GM23338 (cell line): ENCODE measurements at regions not wholly inside any gene's neighbourhood (a gene's known extent, or its start where the extent isn't known, plus 50 kb on each side); places are given as distances from the start of the nearest gene placed in this dataset.

Source experiments
- ATAC-seq: fragments of 200-7000 bp; cut with Tn5 transposase; 3 replicates; pipeline ENCODE4 v1.9.1; 2020
- DNase-seq: peaks from one replicate; pipeline ENCODE4 v3.0.0-alpha.2; 2015; ENCODE audit warnings: low spot score
- H2AFZ ChIP-seq: fragments of 200-600 bp; sonication (generic); 2 replicates; pipeline ENCODE4 v1.8.0; 2016; ENCODE audit warnings: antibody characterized with exemption, mild to moderate bottlenecking, moderate library complexity
- H3F3A ChIP-seq: fragments of 200-600 bp; sonication (generic); replicated peaks from 2 replicates; pipeline ENCODE4 v1.8.0; 2017; ENCODE audit warnings: antibody characterized with exemption, mixed run types, low read depth
- H3K27ac ChIP-seq: fragments of 200-600 bp; sonication (generic); 2 replicates; pipeline ENCODE4 v1.6.1; 2016; ENCODE audit warnings: low read depth
- H3K27me3 ChIP-seq: fragments of 200-600 bp; sonication (generic); 2 replicates; pipeline ENCODE4 v1.8.0; 2016; ENCODE audit warnings: mild to moderate bottlenecking, mixed run types, moderate library complexity; ENCODE audit not compliant: insufficient read depth
- H3K36me3 ChIP-seq: fragments of 200-600 bp; sonication (generic); 2 replicates; pipeline ENCODE4 v1.8.0; 2016; ENCODE audit warnings: mild to moderate bottlenecking; ENCODE audit not compliant: insufficient read depth
- H3K4me1 ChIP-seq: fragments of 200-600 bp; sonication (generic); 2 replicates; pipeline ENCODE4 v1.8.0; 2016; ENCODE audit warnings: mild to moderate bottlenecking, moderate library complexity; ENCODE audit not compliant: insufficient read depth
- H3K4me2 ChIP-seq: fragments of 200-600 bp; sonication (generic); 2 replicates; pipeline ENCODE4 v1.7.1; 2017; ENCODE audit warnings: mixed run types
- H3K4me3 ChIP-seq: fragments of 200-600 bp; sonication (generic); 2 replicates; pipeline ENCODE4 v1.6.1; 2016; ENCODE audit warnings: mixed run types
- H3K79me2 ChIP-seq: fragments of 200-600 bp; sonication (generic); replicated peaks from 2 replicates; pipeline ENCODE4 v1.8.0; 2017; ENCODE audit warnings: mild to moderate bottlenecking; ENCODE audit not compliant: insufficient read depth
- H3K9me2 ChIP-seq: fragments of 200-600 bp; sonication (generic); 2 replicates; pipeline ENCODE4 v1.8.0; 2017; ENCODE audit not compliant: insufficient read depth
- H4K20me1 ChIP-seq: fragments of 200-600 bp; sonication (generic); replicated peaks from 2 replicates; pipeline ENCODE4 v1.8.0; 2017; ENCODE audit warnings: mild to moderate bottlenecking; ENCODE audit not compliant: insufficient read depth
- H3K27ac Mint-ChIP-seq: 2 replicates; pipeline ENCODE4 v1.8.0; 2020; ENCODE audit warnings: inconsistent platforms, mild to moderate bottlenecking, moderate library complexity, mixed read lengths
- H3K27me3 Mint-ChIP-seq: 3 replicates; pipeline ENCODE4 v1.8.0; 2022; ENCODE audit warnings: low read depth, mild to moderate bottlenecking, moderate library complexity, mixed read lengths, inconsistent platforms; ENCODE audit not compliant: insufficient read depth, poor library complexity
- H3K36me3 Mint-ChIP-seq: 3 replicates; pipeline ENCODE4 v1.8.0; 2021; ENCODE audit warnings: low read depth, mild to moderate bottlenecking, inconsistent platforms, moderate library complexity, mixed read lengths
- H3K4me1 Mint-ChIP-seq: 3 replicates; pipeline ENCODE4 v1.8.0; 2020; ENCODE audit warnings: mild to moderate bottlenecking, inconsistent platforms, mixed read lengths
- H3K4me3 Mint-ChIP-seq: 3 replicates; pipeline ENCODE4 v1.8.0; 2021; ENCODE audit warnings: moderate library complexity, mild to moderate bottlenecking, inconsistent platforms, mixed read lengths
- H3K9me3 Mint-ChIP-seq: 3 replicates; pipeline ENCODE4 v1.8.0; 2020; ENCODE audit warnings: moderate library complexity, mild to moderate bottlenecking, inconsistent platforms, mixed read lengths
- CREB1 ChIP-seq: fragments of 250-450 bp; sonication (Bioruptor Pico); IDR thresholded peaks from 2 replicates; pipeline ENCODE4 v1.5.0; 2020; ENCODE audit warnings: low read depth, mild to moderate bottlenecking, moderate library complexity
- ETS1 ChIP-seq: IDR thresholded peaks from 2 replicates; pipeline ENCODE4 v1.6.1; 2016; ENCODE audit warnings: antibody characterized with exemption
- EZH2 ChIP-seq: fragments of 200-600 bp; sonication (generic); IDR thresholded peaks from one replicate; pipeline ENCODE4 v1.8.0; 2017; ENCODE audit warnings: antibody characterized with exemption, mild to moderate bottlenecking, low read depth; ENCODE audit not compliant: unreplicated experiment
- NANOG ChIP-seq: IDR thresholded peaks from 2 replicates; pipeline ENCODE4 v1.6.1; 2016; ENCODE audit warnings: antibody characterized with exemption, borderline replicate concordance
- POLR2AphosphoS5 ChIP-seq: IDR thresholded peaks from 2 replicates; pipeline ENCODE4 v1.6.1; 2016; ENCODE audit warnings: antibody characterized with exemption, low read depth
- REST ChIP-seq: IDR thresholded peaks from one replicate; pipeline ENCODE4 v1.6.1; 2018; ENCODE audit warnings: antibody characterized with exemption; ENCODE audit not compliant: unreplicated experiment
- STAT1 ChIP-seq: IDR thresholded peaks from one replicate; pipeline ENCODE4 v1.6.1; 2016; ENCODE audit warnings: antibody characterized with exemption; ENCODE audit not compliant: unreplicated experiment
- ZNF114 ChIP-seq: fragments of 250-450 bp; sonication (Bioruptor Pico); IDR thresholded peaks from 2 replicates; pipeline ENCODE4 v1.5.0; 2020; ENCODE audit warnings: mild to moderate bottlenecking, moderate library complexity
- ZNF331 ChIP-seq: fragments of 250-450 bp; sonication (Bioruptor Pico); IDR thresholded peaks from 2 replicates; pipeline ENCODE4 v1.5.0; 2020; ENCODE audit warnings: low read depth, mild to moderate bottlenecking, moderate library complexity
- TF ChIP-seq, protein P1 (sequence below), 2 experiments: fragments of 200-600 bp in 1 of 2; sonication (generic) in 1 of 2; conservative IDR thresholded peaks; 2 replicates each; pipeline versions ENCODE4 v1.5.1 to v1.6.1; 2016 to 2017; ENCODE audit warnings: antibody characterized with exemption in 2 of 2, low read depth in 2 of 2, mild to moderate bottlenecking in 2 of 2, moderate library complexity in 1 of 2

GRCh38 chr6:94227741-94228140 is 808.4 kb upstream of the EPHA7 start (continued):
- no peak for TF ChIP-seq REST
- TF ChIP-seq, protein P1, sequence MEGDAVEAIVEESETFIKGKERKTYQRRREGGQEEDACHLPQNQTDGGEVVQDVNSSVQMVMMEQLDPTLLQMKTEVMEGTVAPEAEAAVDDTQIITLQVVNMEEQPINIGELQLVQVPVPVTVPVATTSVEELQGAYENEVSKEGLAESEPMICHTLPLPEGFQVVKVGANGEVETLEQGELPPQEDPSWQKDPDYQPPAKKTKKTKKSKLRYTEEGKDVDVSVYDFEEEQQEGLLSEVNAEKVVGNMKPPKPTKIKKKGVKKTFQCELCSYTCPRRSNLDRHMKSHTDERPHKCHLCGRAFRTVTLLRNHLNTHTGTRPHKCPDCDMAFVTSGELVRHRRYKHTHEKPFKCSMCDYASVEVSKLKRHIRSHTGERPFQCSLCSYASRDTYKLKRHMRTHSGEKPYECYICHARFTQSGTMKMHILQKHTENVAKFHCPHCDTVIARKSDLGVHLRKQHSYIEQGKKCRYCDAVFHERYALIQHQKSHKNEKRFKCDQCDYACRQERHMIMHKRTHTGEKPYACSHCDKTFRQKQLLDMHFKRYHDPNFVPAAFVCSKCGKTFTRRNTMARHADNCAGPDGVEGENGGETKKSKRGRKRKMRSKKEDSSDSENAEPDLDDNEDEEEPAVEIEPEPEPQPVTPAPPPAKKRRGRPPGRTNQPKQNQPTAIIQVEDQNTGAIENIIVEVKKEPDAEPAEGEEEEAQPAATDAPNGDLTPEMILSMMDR (conservative IDR thresholded peaks at IDR 0.05; ENCODE audit: low read depth in 2 of 2): no peak

DNA sequence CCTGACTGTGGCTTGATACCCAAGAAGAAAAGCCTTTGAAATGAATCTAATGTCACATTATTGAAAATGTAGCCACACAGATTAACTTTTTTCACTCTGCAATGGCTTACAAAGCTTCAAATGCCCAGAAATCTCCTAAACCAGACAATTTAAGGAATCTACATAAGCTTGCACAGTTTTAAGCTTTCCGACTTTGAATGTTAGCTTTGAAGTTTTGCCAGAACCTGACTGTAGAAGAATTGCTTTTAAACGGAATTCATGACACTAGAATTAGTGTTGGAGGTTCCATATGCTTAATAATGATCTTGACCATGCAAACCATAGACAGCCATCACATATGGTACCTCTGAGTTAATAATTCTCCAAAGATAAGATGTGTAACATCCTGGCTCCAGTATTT is 798.5 kb upstream of the EPHA7 start:
- no peak for ATAC-seq
- Histone ChIP-seq H4K20me1 (no peaks in the 10 kb centered on the region), H3F3A (no peaks in the 10 kb centered on the region), H3K27me3 (no peaks in the 10 kb centered on the region), H3K4me1 (peaks cover 16% of the 10 kb centered on the region), H3K27ac (no peak overlapping the region), H3K4me3 (no peak overlapping the region), H3K4me2 (no peak overlapping the region), H2AFZ (no peak overlapping the region), H3K36me3 (no peaks in the 10 kb centered on the region), H3K9me2 (no peaks in the 10 kb centered on the region), H3K79me2 (no peaks in the 10 kb centered on the region)
- Mint-ChIP-seq H3K36me3 (no peaks in the 10 kb centered on the region), H3K27me3 (peaks cover 3% of the 10 kb centered on the region), H3K27ac (no peak overlapping the region), H3K4me3 (no peak overlapping the region), H3K9me3 (no peaks in the 10 kb centered on the region), H3K4me1 (peaks cover 9% of the 10 kb centered on the region; the same call in 2 of the 3 replicates)
- no peak for DNase-seq
- TF ChIP-seq POLR2AphosphoS5: no peak
- TF ChIP-seq STAT1: no peak
- no peak for TF ChIP-seq ZNF331 (CRISPR knock-in tag)
- TF ChIP-seq, protein P1 (conservative IDR thresholded peaks at IDR 0.05; ENCODE audit: low read depth in 2 of 2): no peak
- no peak for TF ChIP-seq ETS1
- TF ChIP-seq ZNF114 (CRISPR knock-in tag): no peak
- TF ChIP-seq REST: no peak
- no peak for TF ChIP-seq CREB1 (CRISPR knock-in tag)
- no peak for TF ChIP-seq EZH2
- TF ChIP-seq NANOG: no peak
